GM23338 (cell line): ENCODE measurements at regions not wholly inside any gene's neighbourhood (a gene's known extent, or its start where the extent isn't known, plus 50 kb on each side); places are given as distances from the start of the nearest gene placed in this dataset.

Experiments used
- ATAC-seq: fragments of 200-7000 bp; cut with Tn5 transposase; 3 replicates; pipeline ENCODE4 v1.9.1; 2020
- DNase-seq: peaks from one replicate; pipeline ENCODE4 v3.0.0-alpha.2; 2015; ENCODE audit warnings: low spot score
- H2AFZ ChIP-seq: fragments of 200-600 bp; sonication (generic); 2 replicates; pipeline ENCODE4 v1.8.0; 2016; ENCODE audit warnings: antibody characterized with exemption, mild to moderate bottlenecking, moderate library complexity
- H3F3A ChIP-seq: fragments of 200-600 bp; sonication (generic); replicated peaks from 2 replicates; pipeline ENCODE4 v1.8.0; 2017; ENCODE audit warnings: antibody characterized with exemption, mixed run types, low read depth
- H3K27ac ChIP-seq: fragments of 200-600 bp; sonication (generic); 2 replicates; pipeline ENCODE4 v1.6.1; 2016; ENCODE audit warnings: low read depth
- H3K27me3 ChIP-seq: fragments of 200-600 bp; sonication (generic); 2 replicates; pipeline ENCODE4 v1.8.0; 2016; ENCODE audit warnings: mild to moderate bottlenecking, mixed run types, moderate library complexity; ENCODE audit not compliant: insufficient read depth
- H3K36me3 ChIP-seq: fragments of 200-600 bp; sonication (generic); 2 replicates; pipeline ENCODE4 v1.8.0; 2016; ENCODE audit warnings: mild to moderate bottlenecking; ENCODE audit not compliant: insufficient read depth
- H3K4me1 ChIP-seq: fragments of 200-600 bp; sonication (generic); 2 replicates; pipeline ENCODE4 v1.8.0; 2016; ENCODE audit warnings: mild to moderate bottlenecking, moderate library complexity; ENCODE audit not compliant: insufficient read depth
- H3K4me2 ChIP-seq: fragments of 200-600 bp; sonication (generic); 2 replicates; pipeline ENCODE4 v1.7.1; 2017; ENCODE audit warnings: mixed run types
- H3K4me3 ChIP-seq: fragments of 200-600 bp; sonication (generic); 2 replicates; pipeline ENCODE4 v1.6.1; 2016; ENCODE audit warnings: mixed run types
- H3K79me2 ChIP-seq: fragments of 200-600 bp; sonication (generic); replicated peaks from 2 replicates; pipeline ENCODE4 v1.8.0; 2017; ENCODE audit warnings: mild to moderate bottlenecking; ENCODE audit not compliant: insufficient read depth
- H3K9me2 ChIP-seq: fragments of 200-600 bp; sonication (generic); 2 replicates; pipeline ENCODE4 v1.8.0; 2017; ENCODE audit not compliant: insufficient read depth
- H4K20me1 ChIP-seq: fragments of 200-600 bp; sonication (generic); replicated peaks from 2 replicates; pipeline ENCODE4 v1.8.0; 2017; ENCODE audit warnings: mild to moderate bottlenecking; ENCODE audit not compliant: insufficient read depth
- H3K27ac Mint-ChIP-seq: 2 replicates; pipeline ENCODE4 v1.8.0; 2020; ENCODE audit warnings: inconsistent platforms, mild to moderate bottlenecking, moderate library complexity, mixed read lengths
- H3K27me3 Mint-ChIP-seq: 3 replicates; pipeline ENCODE4 v1.8.0; 2022; ENCODE audit warnings: low read depth, mild to moderate bottlenecking, moderate library complexity, mixed read lengths, inconsistent platforms; ENCODE audit not compliant: insufficient read depth, poor library complexity
- H3K36me3 Mint-ChIP-seq: 3 replicates; pipeline ENCODE4 v1.8.0; 2021; ENCODE audit warnings: low read depth, mild to moderate bottlenecking, inconsistent platforms, moderate library complexity, mixed read lengths
- H3K4me1 Mint-ChIP-seq: 3 replicates; pipeline ENCODE4 v1.8.0; 2020; ENCODE audit warnings: mild to moderate bottlenecking, inconsistent platforms, mixed read lengths
- H3K4me3 Mint-ChIP-seq: 3 replicates; pipeline ENCODE4 v1.8.0; 2021; ENCODE audit warnings: moderate library complexity, mild to moderate bottlenecking, inconsistent platforms, mixed read lengths
- H3K9me3 Mint-ChIP-seq: 3 replicates; pipeline ENCODE4 v1.8.0; 2020; ENCODE audit warnings: moderate library complexity, mild to moderate bottlenecking, inconsistent platforms, mixed read lengths
- CREB1 ChIP-seq: fragments of 250-450 bp; sonication (Bioruptor Pico); IDR thresholded peaks from 2 replicates; pipeline ENCODE4 v1.5.0; 2020; ENCODE audit warnings: low read depth, mild to moderate bottlenecking, moderate library complexity
- ETS1 ChIP-seq: IDR thresholded peaks from 2 replicates; pipeline ENCODE4 v1.6.1; 2016; ENCODE audit warnings: antibody characterized with exemption
- EZH2 ChIP-seq: fragments of 200-600 bp; sonication (generic); IDR thresholded peaks from one replicate; pipeline ENCODE4 v1.8.0; 2017; ENCODE audit warnings: antibody characterized with exemption, mild to moderate bottlenecking, low read depth; ENCODE audit not compliant: unreplicated experiment
- EZH2phosphoT487 ChIP-seq: fragments of 200-600 bp; sonication (generic); IDR thresholded peaks from one replicate; pipeline ENCODE4 v1.8.1; 2018; ENCODE audit warnings: antibody characterized with exemption; ENCODE audit not compliant: unreplicated experiment
- JUNB ChIP-seq: IDR thresholded peaks from one replicate; pipeline ENCODE4 v1.6.1; 2016; ENCODE audit warnings: antibody characterized with exemption; ENCODE audit not compliant: unreplicated experiment
- NANOG ChIP-seq: IDR thresholded peaks from 2 replicates; pipeline ENCODE4 v1.6.1; 2016; ENCODE audit warnings: antibody characterized with exemption, borderline replicate concordance
- POLR2AphosphoS5 ChIP-seq: IDR thresholded peaks from 2 replicates; pipeline ENCODE4 v1.6.1; 2016; ENCODE audit warnings: antibody characterized with exemption, low read depth
- ZNF114 ChIP-seq: fragments of 250-450 bp; sonication (Bioruptor Pico); IDR thresholded peaks from 2 replicates; pipeline ENCODE4 v1.5.0; 2020; ENCODE audit warnings: mild to moderate bottlenecking, moderate library complexity
- TF ChIP-seq, protein P1 (sequence below): fragments of 250-450 bp; sonication (Bioruptor Pico); IDR thresholded peaks from 2 replicates; pipeline ENCODE4 v1.5.0; 2020; ENCODE audit warnings: mild to moderate bottlenecking, moderate library complexity
- TF ChIP-seq, protein P2 (sequence below), 2 experiments: fragments of 200-600 bp in 1 of 2; sonication (generic) in 1 of 2; conservative IDR thresholded peaks; 2 replicates each; pipeline versions ENCODE4 v1.5.1 to v1.6.1; 2016 to 2017; ENCODE audit warnings: antibody characterized with exemption in 2 of 2, low read depth in 2 of 2, mild to moderate bottlenecking in 2 of 2, moderate library complexity in 1 of 2

GRCh38 chr6:50586331-50586675 lies 127.0 kb upstream of the TFAP2D start:
- Mint-ChIP-seq H3K4me3 (no peak overlapping the region), H3K9me3 (no peaks in the 10 kb centered on the region), H3K36me3 (no peaks in the 10 kb centered on the region), H3K27me3 (no peaks in the 10 kb centered on the region), H3K27ac (peak overlapping the region; percentile 18; the same call in 1 of the 2 replicates), H3K4me1 (peaks cover 4% of the 10 kb centered on the region; the same call in 2 of the 3 replicates)
- Histone ChIP-seq H3K4me1 (0 out of 2 replicates have a peak, but pooled peaks cover under 1% of the 10 kb centered on the region), H3K4me3 (no peak overlapping the region), H3K4me2 (no peak overlapping the region), H3K9me2 (no peaks in the 10 kb centered on the region), H3K27me3 (no peaks in the 10 kb centered on the region), H3K27ac (no peak overlapping the region), H3F3A (no peaks in the 10 kb centered on the region), H2AFZ (peak overlapping the region; percentile 74; the same call in 1 of the 2 replicates), H4K20me1 (no peaks in the 10 kb centered on the region), H3K79me2 (no peaks in the 10 kb centered on the region), H3K36me3 (no peaks in the 10 kb centered on the region)
- DNase-seq (no peak), ATAC-seq (no peak)
- TF ChIP-seq EZH2 (no peak), ZNF114 (CRISPR knock-in tag) (no peak)

- Histone ChIP-seq H3K79me2 (no peaks in the 10 kb centered on the region), H2AFZ (no peak overlapping the region), H3K4me3 (no peak overlapping the region), H3K27me3 (no peaks in the 10 kb centered on the region), H3K4me2 (no peak overlapping the region), H3K27ac (no peak overlapping the region), H3K9me2 (no peaks in the 10 kb centered on the region), H3K36me3 (no peaks in the 10 kb centered on the region), H3F3A (no peaks in the 10 kb centered on the region), H3K4me1 (peaks cover 4% of the 10 kb centered on the region; the same call in 1 of the 2 replicates), H4K20me1 (no peaks in the 10 kb centered on the region)
- H3K36me3 Mint-ChIP-seq, result no peaks in the 10 kb centered on the region
- TF ChIP-seq NANOG (no peak), EZH2phosphoT487 (no peak), CREB1 (CRISPR knock-in tag) (no peak), ZNF114 (CRISPR knock-in tag) (no peak), ETS1 (no peak), POLR2AphosphoS5 (no peak), JUNB (no peak)
- TF ChIP-seq, protein P1, sequence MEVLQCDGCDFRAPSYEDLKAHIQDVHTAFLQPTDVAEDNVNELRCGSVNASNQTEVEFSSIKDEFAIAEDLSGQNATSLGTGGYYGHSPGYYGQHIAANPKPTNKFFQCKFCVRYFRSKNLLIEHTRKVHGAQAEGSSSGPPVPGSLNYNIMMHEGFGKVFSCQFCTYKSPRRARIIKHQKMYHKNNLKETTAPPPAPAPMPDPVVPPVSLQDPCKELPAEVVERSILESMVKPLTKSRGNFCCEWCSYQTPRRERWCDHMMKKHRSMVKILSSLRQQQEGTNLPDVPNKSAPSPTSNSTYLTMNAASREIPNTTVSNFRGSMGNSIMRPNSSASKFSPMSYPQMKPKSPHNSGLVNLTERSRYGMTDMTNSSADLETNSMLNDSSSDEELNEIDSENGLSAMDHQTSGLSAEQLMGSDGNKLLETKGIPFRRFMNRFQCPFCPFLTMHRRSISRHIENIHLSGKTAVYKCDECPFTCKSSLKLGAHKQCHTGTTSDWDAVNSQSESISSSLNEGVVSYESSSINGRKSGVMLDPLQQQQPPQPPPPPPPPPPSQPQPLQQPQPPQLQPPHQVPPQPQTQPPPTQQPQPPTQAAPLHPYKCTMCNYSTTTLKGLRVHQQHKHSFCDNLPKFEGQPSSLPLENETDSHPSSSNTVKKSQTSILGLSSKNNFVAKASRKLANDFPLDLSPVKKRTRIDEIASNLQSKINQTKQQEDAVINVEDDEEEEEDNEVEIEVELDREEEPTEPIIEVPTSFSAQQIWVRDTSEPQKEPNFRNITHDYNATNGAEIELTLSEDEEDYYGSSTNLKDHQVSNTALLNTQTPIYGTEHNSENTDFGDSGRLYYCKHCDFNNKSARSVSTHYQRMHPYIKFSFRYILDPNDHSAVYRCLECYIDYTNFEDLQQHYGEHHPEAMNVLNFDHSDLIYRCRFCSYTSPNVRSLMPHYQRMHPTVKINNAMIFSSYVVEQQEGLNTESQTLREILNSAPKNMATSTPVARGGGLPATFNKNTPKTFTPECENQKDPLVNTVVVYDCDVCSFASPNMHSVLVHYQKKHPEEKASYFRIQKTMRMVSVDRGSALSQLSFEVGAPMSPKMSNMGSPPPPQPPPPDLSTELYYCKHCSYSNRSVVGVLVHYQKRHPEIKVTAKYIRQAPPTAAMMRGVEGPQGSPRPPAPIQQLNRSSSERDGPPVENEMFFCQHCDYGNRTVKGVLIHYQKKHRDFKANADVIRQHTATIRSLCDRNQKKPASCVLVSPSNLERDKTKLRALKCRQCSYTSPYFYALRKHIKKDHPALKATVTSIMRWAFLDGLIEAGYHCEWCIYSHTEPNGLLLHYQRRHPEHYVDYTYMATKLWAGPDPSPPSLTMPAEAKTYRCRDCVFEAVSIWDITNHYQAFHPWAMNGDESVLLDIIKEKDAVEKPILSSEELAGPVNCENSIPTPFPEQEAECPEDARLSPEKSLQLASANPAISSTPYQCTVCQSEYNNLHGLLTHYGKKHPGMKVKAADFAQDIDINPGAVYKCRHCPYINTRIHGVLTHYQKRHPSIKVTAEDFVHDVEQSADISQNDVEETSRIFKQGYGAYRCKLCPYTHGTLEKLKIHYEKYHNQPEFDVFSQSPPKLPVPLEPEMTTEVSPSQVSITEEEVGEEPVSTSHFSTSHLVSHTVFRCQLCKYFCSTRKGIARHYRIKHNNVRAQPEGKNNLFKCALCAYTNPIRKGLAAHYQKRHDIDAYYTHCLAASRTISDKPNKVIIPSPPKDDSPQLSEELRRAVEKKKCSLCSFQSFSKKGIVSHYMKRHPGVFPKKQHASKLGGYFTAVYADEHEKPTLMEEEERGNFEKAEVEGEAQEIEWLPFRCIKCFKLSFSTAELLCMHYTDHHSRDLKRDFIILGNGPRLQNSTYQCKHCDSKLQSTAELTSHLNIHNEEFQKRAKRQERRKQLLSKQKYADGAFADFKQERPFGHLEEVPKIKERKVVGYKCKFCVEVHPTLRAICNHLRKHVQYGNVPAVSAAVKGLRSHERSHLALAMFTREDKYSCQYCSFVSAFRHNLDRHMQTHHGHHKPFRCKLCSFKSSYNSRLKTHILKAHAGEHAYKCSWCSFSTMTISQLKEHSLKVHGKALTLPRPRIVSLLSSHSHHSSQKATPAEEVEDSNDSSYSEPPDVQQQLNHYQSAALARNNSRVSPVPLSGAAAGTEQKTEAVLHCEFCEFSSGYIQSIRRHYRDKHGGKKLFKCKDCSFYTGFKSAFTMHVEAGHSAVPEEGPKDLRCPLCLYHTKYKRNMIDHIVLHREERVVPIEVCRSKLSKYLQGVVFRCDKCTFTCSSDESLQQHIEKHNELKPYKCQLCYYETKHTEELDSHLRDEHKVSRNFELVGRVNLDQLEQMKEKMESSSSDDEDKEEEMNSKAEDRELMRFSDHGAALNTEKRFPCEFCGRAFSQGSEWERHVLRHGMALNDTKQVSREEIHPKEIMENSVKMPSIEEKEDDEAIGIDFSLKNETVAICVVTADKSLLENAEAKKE (CRISPR knock-in tag), result no peak
- TF ChIP-seq, protein P2, sequence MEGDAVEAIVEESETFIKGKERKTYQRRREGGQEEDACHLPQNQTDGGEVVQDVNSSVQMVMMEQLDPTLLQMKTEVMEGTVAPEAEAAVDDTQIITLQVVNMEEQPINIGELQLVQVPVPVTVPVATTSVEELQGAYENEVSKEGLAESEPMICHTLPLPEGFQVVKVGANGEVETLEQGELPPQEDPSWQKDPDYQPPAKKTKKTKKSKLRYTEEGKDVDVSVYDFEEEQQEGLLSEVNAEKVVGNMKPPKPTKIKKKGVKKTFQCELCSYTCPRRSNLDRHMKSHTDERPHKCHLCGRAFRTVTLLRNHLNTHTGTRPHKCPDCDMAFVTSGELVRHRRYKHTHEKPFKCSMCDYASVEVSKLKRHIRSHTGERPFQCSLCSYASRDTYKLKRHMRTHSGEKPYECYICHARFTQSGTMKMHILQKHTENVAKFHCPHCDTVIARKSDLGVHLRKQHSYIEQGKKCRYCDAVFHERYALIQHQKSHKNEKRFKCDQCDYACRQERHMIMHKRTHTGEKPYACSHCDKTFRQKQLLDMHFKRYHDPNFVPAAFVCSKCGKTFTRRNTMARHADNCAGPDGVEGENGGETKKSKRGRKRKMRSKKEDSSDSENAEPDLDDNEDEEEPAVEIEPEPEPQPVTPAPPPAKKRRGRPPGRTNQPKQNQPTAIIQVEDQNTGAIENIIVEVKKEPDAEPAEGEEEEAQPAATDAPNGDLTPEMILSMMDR (conservative IDR thresholded peaks at IDR 0.05; ENCODE audit: low read depth in 2 of 2), result no peak
- DNase-seq (no peak), ATAC-seq (no peak)
- H3K27ac Mint-ChIP-seq, result no peak overlapping the region; the same call in 1 of the 2 replicates
- H3K4me3 Mint-ChIP-seq, result no peak overlapping the region
- H3K27me3 Mint-ChIP-seq, result no peaks in the 10 kb centered on the region
- peaks cover 7% of the 10 kb centered on the region; the same call in 2 of the 3 replicates for H3K4me1 Mint-ChIP-seq
- H3K9me3 Mint-ChIP-seq, result no peaks in the 10 kb centered on the region
Observed at GRCh38 chr6:50589751-50590470, 123.4 kb upstream of the TFAP2D start.
